RKO (cell line): ENCODE measurements at regions not wholly inside any gene's neighbourhood (a gene's known extent, or its start where the extent isn't known, plus 50 kb on each side); places are given as distances from the start of the nearest gene placed in this dataset.
A peak's percentile ranks its signal among the peaks of the same experiment; 100 is the strongest.
"Not testable (repeated sequence)": the region's sequence is repeated elsewhere in the genome, so short reads cannot be mapped to it uniquely, and the experiment has no call there.

Experiments used
- DNase-seq: peaks from one replicate; pipeline ENCODE4 v3.0.0-alpha.2; 2016; ENCODE audit warnings: low spot score

DNA sequence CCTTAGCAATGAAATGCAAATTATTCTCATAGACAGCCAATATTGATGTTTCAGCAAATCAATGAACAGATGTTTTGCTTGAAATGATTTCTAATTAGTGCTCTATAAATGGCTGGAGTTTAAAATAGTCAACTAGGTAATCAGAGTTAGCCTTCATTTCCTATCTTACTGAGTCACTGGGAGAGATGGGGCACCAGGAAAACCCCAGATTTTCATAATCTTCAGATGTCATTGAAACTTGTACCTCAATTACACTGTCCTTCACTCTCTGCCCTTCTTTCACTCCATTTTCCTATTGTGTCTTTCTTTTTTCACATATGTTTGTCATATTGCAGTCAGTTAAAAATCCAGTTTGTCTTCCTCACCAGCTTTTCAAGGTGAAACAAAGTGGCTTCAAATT is 92.7 kb downstream of the C12orf75 start:
- DNase-seq: no peak

DNA sequence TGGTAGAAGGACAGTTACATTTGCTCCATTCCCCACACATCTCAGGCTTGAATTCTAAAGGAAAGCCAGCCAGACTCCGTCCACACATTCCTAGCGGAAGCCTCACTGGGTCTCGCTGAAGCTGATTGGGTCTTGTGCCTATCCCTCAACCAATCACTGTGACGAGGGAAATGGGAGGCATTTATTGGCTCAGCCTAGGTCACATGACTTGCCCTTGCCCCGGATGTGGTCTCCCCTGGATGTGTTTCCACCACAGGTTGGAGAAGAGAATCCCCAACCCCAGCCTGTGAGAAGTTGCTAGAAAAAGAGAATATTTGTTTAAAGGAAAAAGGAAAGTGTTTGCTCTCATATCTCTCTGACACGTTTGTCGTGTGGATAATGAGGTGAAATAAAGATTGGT is 93.4 kb downstream of the C12orf75 start:
- DNase-seq: peak; percentile 13

DNA sequence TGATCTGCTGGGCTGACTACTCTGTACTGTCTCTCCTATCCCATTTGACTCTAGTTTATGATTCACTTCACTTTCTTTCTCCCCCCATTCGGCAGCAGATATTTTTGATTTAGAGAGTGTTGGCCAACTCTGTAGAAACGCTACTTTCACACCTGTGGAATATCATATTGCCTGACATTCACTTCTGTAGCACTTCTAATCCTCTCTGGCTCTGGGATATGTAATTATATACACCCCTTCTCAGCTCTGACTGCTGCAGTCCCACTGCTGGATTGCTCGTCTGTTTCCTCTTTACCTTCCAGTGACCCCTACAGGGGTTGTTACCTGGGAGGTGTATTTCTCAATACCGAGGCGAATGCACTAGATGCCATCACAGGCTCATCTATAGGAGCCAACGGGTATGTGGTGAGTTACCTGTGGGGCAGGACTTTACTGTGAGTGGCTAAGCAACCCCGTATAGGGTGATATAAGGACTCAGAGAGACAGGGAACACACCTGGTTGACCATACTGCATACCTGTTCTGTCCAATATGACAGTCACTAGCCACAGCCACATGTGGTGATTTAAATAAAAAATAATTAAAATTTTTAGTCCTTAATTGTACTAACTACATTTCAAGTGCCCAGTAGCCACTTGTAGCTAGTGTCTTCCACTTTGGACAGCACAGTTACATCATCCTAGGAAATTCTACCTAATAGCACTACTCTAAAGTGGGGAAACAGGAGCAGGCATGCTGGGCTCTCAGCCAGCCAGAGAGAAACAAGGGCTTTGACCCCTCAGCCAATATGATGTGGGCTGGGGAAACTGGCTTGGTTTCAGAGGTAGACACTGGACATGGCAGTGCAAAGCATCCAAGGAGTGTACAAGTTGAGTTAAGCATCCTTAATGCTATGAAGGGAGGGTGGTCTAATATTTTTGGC is 95.0 kb downstream of the C12orf75 start:
- no peak for DNase-seq

DNA sequence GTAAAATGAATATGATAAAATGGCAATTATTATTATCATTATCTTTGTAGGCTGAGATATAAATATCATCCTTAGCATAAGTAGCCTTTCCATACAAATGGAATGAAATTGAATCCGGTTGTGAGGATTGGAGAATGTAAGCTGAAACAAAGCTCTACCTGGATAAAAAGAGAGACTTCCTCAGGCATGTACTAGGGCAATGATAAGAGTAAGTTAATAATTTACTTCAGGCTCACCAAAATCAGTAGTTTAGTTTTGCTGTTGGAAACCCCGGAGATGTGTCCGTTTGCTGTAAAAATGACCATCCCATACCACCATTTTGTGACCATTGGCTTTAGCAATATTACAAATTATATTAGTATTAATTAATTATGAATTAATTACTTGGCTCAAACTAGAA is 96.3 kb downstream of the C12orf75 start:
- no peak for DNase-seq

DNA sequence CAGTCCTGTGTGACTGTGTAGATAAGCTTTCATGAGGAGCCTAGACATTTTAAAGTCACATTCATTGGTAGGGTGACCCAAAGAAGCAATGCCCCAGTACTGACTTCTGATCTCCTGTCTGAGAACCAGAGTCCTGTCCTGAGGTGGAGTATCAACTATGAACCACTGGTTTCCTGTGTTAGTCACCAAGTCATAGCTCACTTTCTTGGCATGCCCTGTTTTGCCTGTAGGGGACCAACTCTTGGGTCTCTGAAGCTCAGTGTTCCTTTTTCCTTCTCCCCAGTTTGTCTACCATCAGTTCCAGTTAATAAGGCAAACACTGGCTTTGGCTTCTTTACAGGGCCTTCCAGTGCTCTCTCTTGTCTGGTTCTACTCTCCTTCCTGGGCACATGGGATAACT is 97.4 kb downstream of the C12orf75 start:
- peak; percentile 23 for DNase-seq

DNA sequence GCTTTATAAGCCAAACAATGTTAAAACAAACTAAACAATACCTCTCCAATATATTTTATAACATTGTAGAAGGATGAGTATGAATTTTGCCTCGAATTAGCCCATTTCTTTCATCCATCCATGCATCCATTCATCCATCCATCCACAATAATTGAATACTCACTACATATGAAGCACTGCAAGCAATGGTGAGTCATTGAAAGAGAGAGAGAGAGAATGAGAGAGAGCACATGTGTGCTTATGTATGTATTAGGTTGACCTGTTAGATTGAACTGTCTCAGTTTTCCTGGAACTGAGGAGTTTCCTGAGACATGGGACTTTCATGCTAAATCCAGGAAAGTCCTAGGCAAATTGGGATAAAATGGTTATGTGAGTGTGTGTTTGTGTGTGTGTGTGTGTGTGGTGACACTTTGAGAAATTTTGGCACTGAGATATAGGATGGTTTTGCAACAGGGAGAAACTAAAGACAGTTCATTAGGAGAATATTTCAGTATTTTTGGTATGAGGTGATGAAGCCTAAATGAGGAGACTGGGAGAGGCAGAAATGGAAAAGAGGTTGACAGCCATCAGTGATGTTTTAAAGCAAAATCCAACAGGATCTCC is 98.4 kb downstream of the C12orf75 start:
- DNase-seq: no peak

DNA sequence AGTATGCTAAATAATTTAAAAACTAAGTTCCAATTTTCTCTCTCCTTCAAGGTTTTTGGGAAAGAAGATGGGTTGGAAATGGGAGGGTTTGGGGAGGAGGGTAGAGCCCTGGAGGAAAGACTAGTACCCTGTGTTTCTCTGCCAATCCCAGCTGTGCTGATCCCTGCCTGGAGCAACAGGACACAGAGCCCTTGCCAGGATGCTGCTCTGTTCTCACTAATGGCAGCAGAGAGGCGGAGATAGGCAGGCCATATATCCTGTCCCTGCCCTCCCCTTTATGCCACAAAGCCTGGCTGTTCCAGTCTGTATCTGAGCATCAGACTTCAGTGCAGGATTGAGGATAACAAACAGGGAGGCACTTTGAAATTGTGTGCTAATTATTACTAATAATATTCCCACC is 99.0 kb downstream of the C12orf75 start:
- DNase-seq: no peak

DNA sequence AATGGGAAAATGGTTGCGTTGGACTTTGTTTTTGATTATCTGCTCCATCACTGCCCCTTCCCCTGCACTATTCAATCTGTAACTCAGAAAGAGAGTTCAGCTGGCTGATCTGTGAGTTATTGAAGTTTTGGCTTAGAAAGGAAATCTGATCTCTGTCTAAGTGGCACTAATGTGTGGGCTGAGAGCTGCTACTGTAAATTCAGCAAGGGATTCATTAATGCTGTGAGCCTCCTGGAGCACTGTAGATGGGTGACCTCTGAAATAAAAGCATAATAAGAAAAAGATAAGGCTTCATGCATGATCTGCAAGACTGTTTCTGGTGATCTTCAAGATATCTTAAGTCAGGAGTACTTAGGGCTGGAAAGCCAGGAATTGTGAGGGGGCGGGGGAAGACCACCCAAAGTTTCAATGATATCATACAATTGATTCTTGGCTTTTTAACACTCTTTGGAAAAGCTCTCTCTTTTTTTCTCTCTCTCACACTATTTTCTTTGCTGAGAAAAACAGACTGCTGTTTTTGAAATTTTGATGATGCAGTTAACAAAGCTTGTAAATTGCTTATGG is 101.1 kb downstream of the C12orf75 start:
- DNase-seq: no peak

DNA sequence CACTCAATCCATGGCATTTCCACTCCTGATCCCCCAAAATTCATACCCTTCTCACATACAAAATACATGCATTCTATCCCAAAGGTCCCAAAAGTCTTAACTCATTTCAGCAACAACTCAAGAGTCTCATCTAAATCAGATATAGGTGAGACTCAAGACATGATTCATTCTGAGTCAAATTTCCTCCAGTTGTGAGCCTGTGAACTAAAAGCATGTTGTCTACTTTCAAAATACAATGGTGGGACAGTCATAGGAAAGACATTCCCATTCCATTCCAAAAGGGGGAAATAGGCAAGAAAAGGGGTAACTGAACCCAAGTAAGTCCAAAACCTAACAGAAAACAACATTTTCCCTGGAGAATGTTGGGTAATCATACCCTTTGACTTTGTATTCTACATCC is 103.3 kb downstream of the C12orf75 start:
- DNase-seq: peak; percentile 50

DNA sequence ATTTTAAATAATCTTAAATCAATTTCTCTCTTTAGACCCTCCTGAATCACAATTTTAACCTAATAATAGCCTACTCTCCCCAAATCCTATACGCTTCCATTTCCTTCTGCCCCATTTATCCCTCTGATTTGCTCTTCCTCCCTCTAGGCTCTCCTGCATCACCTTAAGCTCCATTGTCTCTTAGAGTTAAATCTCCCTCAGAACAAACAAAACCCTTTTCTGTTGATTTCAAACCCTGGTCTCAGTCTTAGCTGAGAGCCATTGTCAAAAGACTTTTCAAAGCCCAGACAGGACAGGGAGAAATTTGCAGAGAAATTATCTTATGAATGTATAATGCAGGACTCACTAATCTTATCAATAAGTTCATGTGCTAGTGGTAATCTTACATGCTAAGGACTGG is 106.1 kb downstream of the C12orf75 start:
- DNase-seq: no peak

DNA sequence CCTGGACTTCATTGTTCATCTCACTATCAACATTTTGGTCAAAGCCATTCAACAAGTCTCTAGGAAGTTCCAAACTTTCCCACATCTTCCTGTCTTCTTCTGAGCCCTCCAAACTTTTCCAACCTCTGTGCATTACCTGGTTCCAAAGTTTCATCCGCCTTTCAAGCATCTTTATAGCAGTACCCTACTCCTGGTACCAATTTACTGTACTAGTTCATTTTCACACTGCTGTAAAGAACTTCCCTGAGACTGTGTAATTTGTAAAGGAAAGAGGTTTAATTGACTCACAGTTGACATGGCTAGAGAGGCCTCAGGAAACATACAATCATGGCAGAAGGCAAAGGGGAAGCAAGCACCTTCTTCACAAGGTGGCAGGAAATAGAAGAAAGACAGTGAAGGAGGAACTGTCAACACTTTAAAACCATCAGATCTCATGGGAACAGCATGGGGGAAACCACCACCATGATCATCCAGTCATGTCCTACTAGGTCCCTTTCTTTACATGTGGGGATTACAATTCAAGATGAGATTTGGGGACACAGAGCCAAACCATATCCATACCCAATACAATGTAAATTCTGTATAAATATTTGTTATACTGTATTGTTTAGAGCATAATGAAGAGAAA is 109.7 kb downstream of the C12orf75 start:
- no peak for DNase-seq

DNA sequence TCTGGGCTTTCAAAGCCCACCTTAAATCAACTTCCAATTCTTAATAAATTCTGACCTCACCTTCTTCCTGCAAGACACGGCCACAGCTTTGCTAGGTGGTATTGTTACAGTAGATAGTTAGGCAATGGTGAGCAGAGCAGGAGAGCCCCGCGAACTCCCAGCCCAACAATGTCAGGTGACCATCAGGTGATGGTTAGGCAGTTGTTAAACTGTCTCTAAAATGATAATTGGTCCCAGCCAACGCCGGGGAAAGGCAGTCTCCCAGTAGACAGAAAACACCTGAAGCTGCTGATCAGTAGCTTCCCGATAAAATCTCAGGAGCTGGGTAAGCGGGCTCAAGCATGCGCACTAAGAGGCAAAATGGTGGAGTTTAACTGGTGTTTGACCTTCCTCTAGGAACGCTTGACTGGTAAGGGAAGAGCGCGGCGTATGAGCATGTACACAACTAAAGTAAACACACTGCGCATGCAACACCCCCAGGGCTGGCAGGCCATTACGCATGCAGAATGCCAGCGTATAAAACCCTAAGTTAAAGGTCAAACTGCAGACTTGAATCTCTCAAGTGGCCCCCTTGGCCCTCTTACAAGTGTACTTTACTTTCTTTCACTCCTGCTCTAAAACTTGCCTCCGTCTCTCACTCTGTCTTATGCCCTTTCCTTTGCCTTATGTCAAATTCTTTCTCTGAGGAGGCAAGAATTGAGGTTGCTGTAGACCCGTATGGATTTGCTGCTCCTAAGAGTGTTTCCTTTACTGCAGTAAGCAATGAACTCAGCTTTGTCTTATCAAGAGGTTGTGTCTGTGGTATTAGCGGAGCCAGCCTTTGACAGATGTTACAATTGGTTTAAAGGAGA is 113.5 kb downstream of the C12orf75 start:
- DNase-seq: no peak

DNA sequence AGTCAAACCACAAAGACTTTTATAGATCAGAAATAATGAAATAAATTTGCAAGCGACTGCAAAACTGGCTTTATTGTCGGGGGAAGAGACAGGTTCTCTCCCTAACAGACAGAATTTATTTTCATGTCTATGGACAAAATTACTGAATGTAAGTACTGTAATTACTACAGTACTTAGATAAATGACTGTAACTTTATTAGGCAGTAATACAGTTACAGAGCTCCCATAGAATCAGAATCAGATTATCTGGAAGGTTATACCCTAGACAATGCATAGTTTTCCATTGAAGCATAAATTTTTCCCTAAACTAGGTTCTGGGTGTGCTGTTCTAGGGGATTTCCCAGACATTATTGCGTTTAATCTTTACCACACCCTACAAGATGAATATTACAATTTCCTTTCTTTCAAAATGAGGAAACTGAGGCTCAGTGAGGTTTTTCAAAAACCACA is 114.2 kb downstream of the C12orf75 start:
- no peak for DNase-seq

DNA sequence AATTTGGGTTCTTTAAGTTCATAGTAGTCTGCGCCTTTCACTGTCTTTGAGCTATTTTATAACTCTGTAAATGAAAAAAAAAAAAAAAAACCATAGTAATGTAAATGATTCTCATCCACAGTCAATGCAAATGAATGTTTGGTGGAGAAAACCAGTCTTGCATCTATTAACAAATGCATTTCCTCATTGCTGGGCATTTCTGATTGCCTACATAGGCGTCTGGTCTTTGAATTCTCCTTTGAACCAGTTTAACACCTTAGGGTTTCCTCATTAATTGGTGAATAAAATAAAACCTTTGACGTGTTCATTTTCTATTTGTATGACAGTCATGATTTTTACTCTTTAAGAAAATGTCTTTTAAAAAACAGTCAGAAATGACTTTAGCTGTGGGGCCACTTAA is 114.8 kb downstream of the C12orf75 start:
- DNase-seq: no peak

DNA sequence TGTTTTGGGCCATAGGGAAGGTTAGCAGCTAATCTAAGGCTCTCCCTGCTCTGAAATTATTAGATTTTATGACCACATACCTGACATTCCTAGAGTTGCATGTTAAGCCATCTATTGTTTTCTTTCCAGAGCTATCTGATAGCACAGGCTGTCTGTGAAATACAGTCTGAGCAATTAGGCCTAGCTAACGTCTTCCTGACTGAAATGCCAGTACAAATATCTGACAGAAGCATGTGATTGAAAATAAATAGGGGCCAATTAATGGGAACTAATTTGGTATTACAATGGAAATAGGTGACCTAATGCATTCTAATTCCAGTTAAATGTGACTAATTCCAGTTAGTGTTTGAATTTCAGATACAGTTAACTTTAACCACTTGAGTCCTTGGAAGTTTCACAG is 115.2 kb downstream of the C12orf75 start:
- DNase-seq: no peak

DNA sequence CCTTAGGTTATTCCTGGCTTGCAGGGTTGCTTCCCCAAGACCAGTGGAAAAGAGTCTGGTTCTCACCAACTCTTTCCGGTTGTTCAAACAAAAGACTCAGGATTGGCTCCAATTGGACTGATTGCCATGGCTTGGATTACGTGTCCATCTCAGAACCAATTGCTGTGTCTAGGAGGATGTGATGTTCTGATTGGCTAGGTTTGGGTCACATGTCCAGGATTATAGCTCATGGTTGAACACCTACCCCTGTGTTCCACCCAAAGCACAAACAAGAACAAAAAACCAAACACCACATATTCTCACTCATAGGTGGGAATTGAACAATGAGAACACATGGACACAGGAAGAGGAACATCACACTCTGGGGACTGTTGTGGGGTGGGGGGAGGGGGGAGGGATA is 116.0 kb downstream of the C12orf75 start:
- DNase-seq: not testable (repeated sequence)

DNA sequence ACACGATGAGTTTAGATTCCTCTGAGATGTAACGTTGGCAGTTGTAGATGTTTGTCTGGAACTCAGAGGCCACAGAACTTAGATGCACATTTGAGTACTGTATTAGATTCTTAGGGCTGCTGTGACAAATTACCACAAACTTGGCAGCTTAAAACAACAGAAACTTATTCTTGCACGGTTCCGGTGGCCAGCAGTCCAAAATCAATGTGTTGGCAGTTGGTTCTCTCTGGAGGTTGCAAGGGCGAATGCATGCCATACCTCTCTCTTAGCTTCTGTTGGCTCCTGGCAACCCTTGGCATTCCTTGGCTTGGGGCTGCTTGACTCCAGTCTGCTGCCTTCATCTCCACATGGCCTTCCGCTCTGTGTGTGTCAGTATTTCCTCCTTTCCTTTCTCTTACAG is 118.9 kb downstream of the C12orf75 start:
- DNase-seq: no peak

DNA sequence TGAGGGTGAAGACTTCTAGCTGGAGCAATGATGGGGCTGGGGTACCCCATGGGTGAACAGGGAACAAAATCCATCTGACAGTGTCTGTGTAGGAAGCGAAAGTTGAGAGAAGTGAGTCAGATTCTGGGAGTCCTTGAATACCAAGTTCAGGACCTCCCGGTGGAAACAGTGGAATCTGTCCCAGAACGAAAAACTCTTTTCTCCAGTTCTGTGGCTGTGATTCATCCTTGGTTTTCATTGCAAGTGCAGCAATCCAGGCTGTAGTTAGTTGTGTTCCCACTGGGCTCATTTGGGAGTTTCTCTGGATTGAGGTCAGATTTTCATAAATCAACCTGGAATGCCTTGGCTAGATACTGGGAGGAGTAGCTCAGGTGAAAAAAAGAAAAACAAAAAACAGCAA is 120.7 kb downstream of the C12orf75 start:
- no peak for DNase-seq

DNA sequence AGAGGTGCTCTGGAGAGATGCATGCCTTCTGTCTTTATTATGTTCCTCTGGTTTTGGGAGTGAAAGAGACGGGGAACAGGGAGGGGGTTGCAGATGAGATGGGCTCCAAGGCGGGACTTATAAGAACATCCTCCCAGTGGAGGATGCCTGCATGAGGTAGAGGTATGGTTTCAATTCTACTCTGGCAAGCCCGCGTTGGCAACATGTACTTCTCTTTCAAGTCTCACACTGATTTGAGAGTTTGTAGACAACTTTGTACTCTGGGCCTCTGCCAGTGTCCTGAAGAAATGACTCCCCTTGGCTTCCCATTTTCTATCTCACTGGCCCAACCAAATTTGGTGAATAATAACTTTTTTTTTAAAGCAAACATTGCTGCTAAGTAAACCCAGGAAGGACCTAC is 121.3 kb downstream of the C12orf75 start:
- no peak for DNase-seq

DNA sequence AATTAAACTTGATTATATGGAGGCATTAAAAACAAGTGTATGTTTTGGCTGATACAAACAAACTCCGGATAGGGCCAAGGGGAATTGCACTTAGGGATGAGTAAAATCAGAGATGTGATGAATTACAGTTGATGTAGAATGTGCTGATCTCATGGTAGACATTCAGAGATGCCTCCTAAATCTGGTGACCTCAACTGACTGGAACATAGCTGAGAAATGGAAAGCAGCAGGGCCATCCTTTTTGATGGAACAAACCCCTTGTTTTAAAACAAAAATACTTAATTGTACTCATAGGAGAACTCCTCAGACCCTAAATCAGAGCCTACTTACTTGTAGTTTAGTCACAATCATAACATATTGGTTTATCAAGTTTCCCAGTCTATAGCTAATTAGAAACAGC is 122.8 kb downstream of the C12orf75 start:
- DNase-seq: no peak

DNA sequence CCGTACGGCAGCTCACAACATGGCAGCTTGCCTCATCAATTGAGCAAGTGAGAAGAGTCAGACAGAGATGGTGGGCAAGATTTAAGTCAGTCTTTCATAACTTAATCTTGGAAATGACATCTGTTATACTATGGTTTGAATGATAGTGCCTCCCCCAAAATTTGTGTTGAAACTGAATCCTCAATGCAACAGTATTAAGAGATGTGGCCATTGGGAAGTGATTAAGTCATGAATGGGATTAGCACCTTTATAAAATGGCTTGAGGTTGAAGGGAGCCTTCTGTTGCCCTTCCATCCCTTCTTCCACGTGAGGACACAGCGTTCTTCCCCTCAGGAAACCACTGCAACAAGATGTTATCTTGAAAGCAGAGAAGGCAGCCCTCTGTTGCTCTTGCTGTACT is 124.2 kb downstream of the C12orf75 start:
- DNase-seq: no peak

DNA sequence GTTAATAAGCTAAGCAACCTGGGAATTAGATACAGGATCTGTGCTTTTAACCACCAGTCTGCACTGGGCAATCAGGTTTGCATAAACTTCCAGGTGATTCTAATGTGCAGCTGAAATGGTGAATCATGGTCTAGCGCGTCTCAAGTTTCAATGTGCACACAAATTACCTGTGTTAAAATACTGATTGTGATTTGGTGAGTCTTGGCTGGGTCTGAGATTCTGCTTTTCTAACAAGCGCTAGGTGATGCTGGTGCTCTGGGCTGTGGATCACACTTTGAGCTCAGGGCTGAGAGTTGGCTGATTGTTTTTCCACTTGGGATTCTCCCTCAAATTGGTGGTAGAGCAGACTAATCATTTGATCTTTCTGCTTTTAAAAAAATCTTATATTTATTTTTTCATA is 124.8 kb downstream of the C12orf75 start:
- DNase-seq: no peak
